Cardiac muscle cell (in vitro differentiated cells and primary cell): ENCODE measurements at regions not wholly inside any gene's neighbourhood (a gene's known extent, or its start where the extent isn't known, plus 50 kb on each side); places are given as distances from the start of the nearest gene placed in this dataset.
"Not testable (repeated sequence)": the region's sequence is repeated elsewhere in the genome, so short reads cannot be mapped to it uniquely, and the experiment has no call there.

Source experiments
- DNase-seq, 2 donors: peaks; one replicate each; pipeline versions ENCODE4 v3.0.0 to v3.0.0-alpha.2; 2010 to 2017; ENCODE audit warnings: low read depth in 1 of 2, low spot score in 1 of 2
- H3K27ac ChIP-seq: fragments of 200-600 bp; sonication (generic); 2 replicates; pipeline ENCODE4 v1.5.1; 2016
- H3K27me3 ChIP-seq: fragments of 200-600 bp; sonication (generic); 2 replicates; pipeline ENCODE4 v1.6.0; 2016; ENCODE audit warnings: control low read depth
- H3K36me3 ChIP-seq: fragments of 200-600 bp; sonication (generic); 2 replicates; pipeline ENCODE4 v1.5.1; 2016; ENCODE audit warnings: control low read depth
- H3K4me1 ChIP-seq: fragments of 200-600 bp; sonication (generic); 2 replicates; pipeline ENCODE4 v1.8.1; 2017; ENCODE audit warnings: low read depth, mild to moderate bottlenecking, mixed run types
- H3K4me3 ChIP-seq: fragments of 200-600 bp; sonication (generic); 2 replicates; pipeline ENCODE4 v1.5.1; 2016; ENCODE audit warnings: mild to moderate bottlenecking
- H3K9me3 ChIP-seq: fragments of 200-600 bp; sonication (generic); 2 replicates; pipeline ENCODE4 v1.5.1; 2017; ENCODE audit warnings: low read depth, mild to moderate bottlenecking, control low read depth
- TF ChIP-seq, protein P1 (sequence below): IDR thresholded peaks from 2 replicates; pipeline ENCODE4 v1.5.1; 2012; ENCODE audit warnings: low read depth, mild to moderate bottlenecking, low read length

DNA sequence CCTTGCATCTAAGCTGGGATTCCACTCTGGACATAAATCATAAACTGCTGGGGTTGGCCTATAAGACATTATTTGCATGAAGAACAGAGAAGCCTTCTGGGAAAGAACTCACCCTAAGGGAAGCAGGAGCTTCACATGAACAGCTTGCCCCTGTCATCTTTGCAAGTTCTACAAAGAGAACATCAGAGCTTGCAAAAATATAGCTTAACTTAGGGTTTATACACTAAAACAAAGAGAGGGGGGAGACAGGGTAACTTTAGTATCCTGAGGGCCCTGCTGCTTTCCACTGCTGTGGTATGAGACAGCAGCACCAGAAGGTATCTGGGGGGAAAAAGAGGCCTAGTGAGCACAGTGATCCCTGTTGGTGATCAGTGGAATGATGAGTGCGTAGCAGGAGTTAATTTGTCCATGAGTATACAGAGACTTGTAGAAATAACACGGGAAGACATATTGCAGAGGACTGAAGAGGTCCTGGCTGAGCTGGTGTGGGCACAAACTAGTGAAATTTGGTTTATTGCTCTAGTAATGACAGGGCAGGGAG is 116.1 kb upstream of the TSC22D1 start:
- Histone ChIP-seq H3K9me3 (no peaks in the 10 kb centered on the region), H3K27me3 (no peaks in the 10 kb centered on the region), H3K27ac (no peak overlapping the region), H3K4me3 (no peak overlapping the region), H3K4me1 (no peaks in the 10 kb centered on the region), H3K36me3 (no peaks in the 10 kb centered on the region)
- TF ChIP-seq, protein P1, sequence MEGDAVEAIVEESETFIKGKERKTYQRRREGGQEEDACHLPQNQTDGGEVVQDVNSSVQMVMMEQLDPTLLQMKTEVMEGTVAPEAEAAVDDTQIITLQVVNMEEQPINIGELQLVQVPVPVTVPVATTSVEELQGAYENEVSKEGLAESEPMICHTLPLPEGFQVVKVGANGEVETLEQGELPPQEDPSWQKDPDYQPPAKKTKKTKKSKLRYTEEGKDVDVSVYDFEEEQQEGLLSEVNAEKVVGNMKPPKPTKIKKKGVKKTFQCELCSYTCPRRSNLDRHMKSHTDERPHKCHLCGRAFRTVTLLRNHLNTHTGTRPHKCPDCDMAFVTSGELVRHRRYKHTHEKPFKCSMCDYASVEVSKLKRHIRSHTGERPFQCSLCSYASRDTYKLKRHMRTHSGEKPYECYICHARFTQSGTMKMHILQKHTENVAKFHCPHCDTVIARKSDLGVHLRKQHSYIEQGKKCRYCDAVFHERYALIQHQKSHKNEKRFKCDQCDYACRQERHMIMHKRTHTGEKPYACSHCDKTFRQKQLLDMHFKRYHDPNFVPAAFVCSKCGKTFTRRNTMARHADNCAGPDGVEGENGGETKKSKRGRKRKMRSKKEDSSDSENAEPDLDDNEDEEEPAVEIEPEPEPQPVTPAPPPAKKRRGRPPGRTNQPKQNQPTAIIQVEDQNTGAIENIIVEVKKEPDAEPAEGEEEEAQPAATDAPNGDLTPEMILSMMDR = no peak
- DNase-seq = peak in 1 of 2 donors; percentile 21

GRCh38 chr13:44690376-44690775 is 114.2 kb upstream of the TSC22D1 start:
- Histone ChIP-seq H3K27me3 (no peaks in the 10 kb centered on the region), H3K36me3 (no peaks in the 10 kb centered on the region), H3K4me3 (no peak overlapping the region), H3K9me3 (no peaks in the 10 kb centered on the region), H3K27ac (no peak overlapping the region), H3K4me1 (no peaks in the 10 kb centered on the region)
- TF ChIP-seq, protein P1 = no peak
- DNase-seq = no peak

DNA sequence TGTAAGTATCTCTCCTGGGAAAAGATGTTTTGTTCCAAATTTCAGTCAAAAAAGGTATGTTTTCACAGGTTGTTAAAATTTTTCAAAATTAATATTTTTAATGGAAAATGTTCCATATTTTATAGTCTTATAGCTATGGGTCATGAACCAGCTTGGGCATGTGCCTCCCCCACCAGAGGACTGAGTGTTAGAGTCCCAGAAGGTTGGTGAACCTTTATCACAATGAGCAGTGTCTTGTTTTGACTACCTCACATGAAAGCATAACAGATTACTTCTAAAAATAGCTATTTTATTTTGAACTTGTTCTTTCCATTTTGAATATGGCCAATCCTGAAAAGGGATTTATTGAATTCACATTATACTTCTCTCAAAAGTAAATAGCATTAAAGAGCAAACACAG is 112.5 kb upstream of the TSC22D1 start:
- Histone ChIP-seq H3K27ac (no peak overlapping the region), H3K4me3 (no peak overlapping the region), H3K36me3 (no peaks in the 10 kb centered on the region), H3K9me3 (no peaks in the 10 kb centered on the region), H3K4me1 (no peaks in the 10 kb centered on the region), H3K27me3 (no peaks in the 10 kb centered on the region)
- TF ChIP-seq, protein P1 = no peak
- no peak for DNase-seq

GRCh38 chr13:44686531-44686934 is 110.4 kb upstream of the TSC22D1 start:
- no peak for DNase-seq
- TF ChIP-seq, protein P1 = no peak

GRCh38 chr13:44685641-44686040 is 109.5 kb upstream of the TSC22D1 start:
- Histone ChIP-seq H3K9me3 (no peaks in the 10 kb centered on the region), H3K27me3 (no peaks in the 10 kb centered on the region), H3K27ac (no peak overlapping the region), H3K36me3 (no peaks in the 10 kb centered on the region), H3K4me3 (no peak overlapping the region), H3K4me1 (no peaks in the 10 kb centered on the region)
- TF ChIP-seq, protein P1 = no peak
- peak in 1 of 2 donors; percentile 13 for DNase-seq

More at GRCh38 chr13:44686531-44686934, 110.4 kb upstream of the TSC22D1 start:
- H3K36me3 ChIP-seq = no peaks in the 10 kb centered on the region
- no peaks in the 10 kb centered on the region for H3K4me1 ChIP-seq
- no peak overlapping the region for H3K4me3 ChIP-seq
- no peaks in the 10 kb centered on the region for H3K27me3 ChIP-seq
- no peaks in the 10 kb centered on the region for H3K9me3 ChIP-seq
- no peak overlapping the region for H3K27ac ChIP-seq

DNA sequence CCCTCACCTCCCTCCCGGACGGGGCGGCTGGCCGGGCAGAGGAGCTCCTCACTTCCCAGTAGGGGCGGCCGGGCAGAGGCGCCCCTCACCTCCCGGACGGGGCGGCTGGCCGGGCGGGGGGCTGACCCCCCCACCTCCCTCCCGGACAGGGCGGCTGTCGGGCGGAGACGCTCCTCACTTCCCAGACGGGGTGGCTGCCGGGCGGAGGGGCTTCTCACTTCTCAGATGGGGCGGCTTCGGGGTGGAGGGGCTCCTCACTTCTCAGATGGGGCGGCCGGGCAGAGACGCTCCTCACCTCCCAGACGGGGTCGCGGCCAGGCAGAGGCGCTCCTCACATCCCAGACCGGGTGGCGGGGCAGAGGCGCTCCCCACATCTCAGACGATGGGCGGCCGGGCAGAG is 106.3 kb upstream of the TSC22D1 start:
- H3K9me3 ChIP-seq, H3K27ac ChIP-seq, DNase-seq, H3K4me3 ChIP-seq, H3K4me1 ChIP-seq, H3K36me3 ChIP-seq, H3K27me3 ChIP-seq: not testable (repeated sequence)
